ENCODE measurements at regions not wholly inside any gene's neighbourhood (a gene's known extent, or its start where the extent isn't known, plus 50 kb on each side); places are given as distances from the start of the nearest gene placed in this dataset.

GRCh38 chr15:39125904-39126303, 455.0 kb upstream of the THBS1 start:
- TF ChIP-seq CTCF (IDR thresholded peaks at IDR 0.05; ENCODE audit: insufficient read depth, low read length, poor library complexity, severe bottlenecking) (peak; percentile 43), EZH2phosphoT487 (conservative IDR thresholded peaks at IDR 0.05; ENCODE audit: low read length) (no peak)

Data from SU-DHL-6 (cell line).